ENCODE measurements at regions not wholly inside any gene's neighbourhood (a gene's known extent, or its start where the extent isn't known, plus 50 kb on each side); places are given as distances from the start of the nearest gene placed in this dataset.
"Not testable (repeated sequence)": the region's sequence is repeated elsewhere in the genome, so short reads cannot be mapped to it uniquely, and the experiment has no call there.

GRCh38 chr18:15315301-15315700 lies 567.3 kb downstream of the ANKRD30B start:
- peak in 6 of 51 donors; percentile 0 to 41 (median 10) for DNase-seq

GRCh38 chr18:15318655-15319054 lies 570.7 kb downstream of the ANKRD30B start:
- DNase-seq: not testable (repeated sequence)

GRCh38 chr18:15329713-15330112 lies 581.7 kb downstream of the ANKRD30B start:
- DNase-seq: not testable (repeated sequence)

GRCh38 chr18:15330149-15330548 lies 582.2 kb downstream of the ANKRD30B start:
- not testable (repeated sequence) for DNase-seq

GRCh38 chr18:15330600-15330999 lies 582.6 kb downstream of the ANKRD30B start:
- not testable (repeated sequence) for DNase-seq

GRCh38 chr18:15375671-15376070 lies 627.7 kb downstream of the ANKRD30B start:
- not testable (repeated sequence) for DNase-seq

- DNase-seq: not testable (repeated sequence)
These were observed 659.9 kb downstream of the ANKRD30B start for GRCh38 chr18:15407874-15408273.
